Mammary epithelial cell (primary cell): ENCODE measurements at regions not wholly inside any gene's neighbourhood (a gene's known extent, or its start where the extent isn't known, plus 50 kb on each side); places are given as distances from the start of the nearest gene placed in this dataset.

ENCODE experiments used
- EZH2 ChIP-seq: IDR thresholded peaks from 2 replicates; pipeline ENCODE4 v1.6.1; 2012; ENCODE audit warnings: low read length, inconsistent platforms, borderline replicate concordance
- TF ChIP-seq, protein P1 (sequence below), 2 donors: IDR thresholded peaks in 1 of 2; conservative IDR thresholded peaks in 1 of 2; 2 replicates each; pipeline ENCODE4 v1.5.1; 2011 to 2012; ENCODE audit warnings: inconsistent platforms in 2 of 2, low read length in 2 of 2, mild to moderate bottlenecking in 2 of 2, control low read depth in 1 of 2, low read depth in 1 of 2; ENCODE audit not compliant: insufficient read depth in 1 of 2; ENCODE audit errors: extremely low read depth in 1 of 2

DNA sequence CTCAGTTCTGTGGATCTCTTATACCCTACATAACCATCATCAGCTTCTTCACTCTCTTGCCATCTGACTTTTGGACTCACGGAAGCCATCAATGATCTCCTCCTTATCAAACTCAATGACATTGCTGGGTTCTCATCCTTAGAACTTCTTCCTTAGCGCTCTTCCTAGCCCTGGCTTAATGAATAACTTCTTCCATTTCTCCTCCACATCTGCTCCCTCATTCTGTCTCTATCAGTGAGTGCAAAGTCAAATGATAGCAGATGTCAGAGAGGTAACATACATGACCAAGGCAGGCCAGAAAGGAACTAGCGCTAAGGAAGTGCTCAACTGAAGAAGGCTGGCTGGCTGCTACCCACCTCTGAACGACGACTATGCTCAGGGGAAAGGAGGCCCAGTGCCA lies 449.8 kb downstream of the COG6 start:
- TF ChIP-seq EZH2: no peak
- TF ChIP-seq, protein P1, sequence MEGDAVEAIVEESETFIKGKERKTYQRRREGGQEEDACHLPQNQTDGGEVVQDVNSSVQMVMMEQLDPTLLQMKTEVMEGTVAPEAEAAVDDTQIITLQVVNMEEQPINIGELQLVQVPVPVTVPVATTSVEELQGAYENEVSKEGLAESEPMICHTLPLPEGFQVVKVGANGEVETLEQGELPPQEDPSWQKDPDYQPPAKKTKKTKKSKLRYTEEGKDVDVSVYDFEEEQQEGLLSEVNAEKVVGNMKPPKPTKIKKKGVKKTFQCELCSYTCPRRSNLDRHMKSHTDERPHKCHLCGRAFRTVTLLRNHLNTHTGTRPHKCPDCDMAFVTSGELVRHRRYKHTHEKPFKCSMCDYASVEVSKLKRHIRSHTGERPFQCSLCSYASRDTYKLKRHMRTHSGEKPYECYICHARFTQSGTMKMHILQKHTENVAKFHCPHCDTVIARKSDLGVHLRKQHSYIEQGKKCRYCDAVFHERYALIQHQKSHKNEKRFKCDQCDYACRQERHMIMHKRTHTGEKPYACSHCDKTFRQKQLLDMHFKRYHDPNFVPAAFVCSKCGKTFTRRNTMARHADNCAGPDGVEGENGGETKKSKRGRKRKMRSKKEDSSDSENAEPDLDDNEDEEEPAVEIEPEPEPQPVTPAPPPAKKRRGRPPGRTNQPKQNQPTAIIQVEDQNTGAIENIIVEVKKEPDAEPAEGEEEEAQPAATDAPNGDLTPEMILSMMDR (conservative IDR thresholded peaks at IDR 0.05 in 1 of 2, IDR thresholded peaks at IDR 0.05 in 1 of 2; ENCODE audit: extremely low read depth in 1 of 2, insufficient read depth in 1 of 2, low read depth in 1 of 2, low read length in 2 of 2): no peak
